GM23338 (cell line): ENCODE measurements at regions not wholly inside any gene's neighbourhood (a gene's known extent, or its start where the extent isn't known, plus 50 kb on each side); places are given as distances from the start of the nearest gene placed in this dataset.

ENCODE experiments used
- CREB1 ChIP-seq: fragments of 250-450 bp; sonication (Bioruptor Pico); IDR thresholded peaks from 2 replicates; pipeline ENCODE4 v1.5.0; 2020; ENCODE audit warnings: low read depth, mild to moderate bottlenecking, moderate library complexity
- EZH2 ChIP-seq: fragments of 200-600 bp; sonication (generic); IDR thresholded peaks from one replicate; pipeline ENCODE4 v1.8.0; 2017; ENCODE audit warnings: antibody characterized with exemption, mild to moderate bottlenecking, low read depth; ENCODE audit not compliant: unreplicated experiment
- EZH2phosphoT487 ChIP-seq: fragments of 200-600 bp; sonication (generic); IDR thresholded peaks from one replicate; pipeline ENCODE4 v1.8.1; 2018; ENCODE audit warnings: antibody characterized with exemption; ENCODE audit not compliant: unreplicated experiment
- POLR2AphosphoS5 ChIP-seq: IDR thresholded peaks from 2 replicates; pipeline ENCODE4 v1.6.1; 2016; ENCODE audit warnings: antibody characterized with exemption, low read depth
- TF ChIP-seq, protein P1 (sequence below), 2 experiments: fragments of 200-600 bp in 1 of 2; sonication (generic) in 1 of 2; conservative IDR thresholded peaks; 2 replicates each; pipeline versions ENCODE4 v1.5.1 to v1.6.1; 2016 to 2017; ENCODE audit warnings: antibody characterized with exemption in 2 of 2, low read depth in 2 of 2, mild to moderate bottlenecking in 2 of 2, moderate library complexity in 1 of 2

DNA sequence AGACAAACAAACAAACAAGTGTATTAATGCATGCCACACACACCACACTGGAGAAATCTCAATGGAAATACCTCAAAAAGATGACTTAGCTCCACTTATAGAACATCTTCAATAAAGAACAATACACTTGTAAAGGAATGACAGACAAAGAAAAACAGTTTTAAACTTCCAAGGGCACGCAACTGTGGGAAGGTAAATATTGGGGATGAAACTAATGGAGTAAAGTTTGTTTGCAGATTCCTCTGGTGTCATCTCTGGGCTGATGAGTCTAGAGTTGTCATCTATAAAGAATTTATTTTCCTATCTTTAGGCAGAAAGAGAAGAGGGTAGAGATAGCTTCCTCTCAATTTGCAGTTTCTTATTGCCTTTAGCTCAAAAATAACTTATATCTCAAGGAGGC, 144.0 kb upstream of the ZC3H15 start:
- TF ChIP-seq, protein P1, sequence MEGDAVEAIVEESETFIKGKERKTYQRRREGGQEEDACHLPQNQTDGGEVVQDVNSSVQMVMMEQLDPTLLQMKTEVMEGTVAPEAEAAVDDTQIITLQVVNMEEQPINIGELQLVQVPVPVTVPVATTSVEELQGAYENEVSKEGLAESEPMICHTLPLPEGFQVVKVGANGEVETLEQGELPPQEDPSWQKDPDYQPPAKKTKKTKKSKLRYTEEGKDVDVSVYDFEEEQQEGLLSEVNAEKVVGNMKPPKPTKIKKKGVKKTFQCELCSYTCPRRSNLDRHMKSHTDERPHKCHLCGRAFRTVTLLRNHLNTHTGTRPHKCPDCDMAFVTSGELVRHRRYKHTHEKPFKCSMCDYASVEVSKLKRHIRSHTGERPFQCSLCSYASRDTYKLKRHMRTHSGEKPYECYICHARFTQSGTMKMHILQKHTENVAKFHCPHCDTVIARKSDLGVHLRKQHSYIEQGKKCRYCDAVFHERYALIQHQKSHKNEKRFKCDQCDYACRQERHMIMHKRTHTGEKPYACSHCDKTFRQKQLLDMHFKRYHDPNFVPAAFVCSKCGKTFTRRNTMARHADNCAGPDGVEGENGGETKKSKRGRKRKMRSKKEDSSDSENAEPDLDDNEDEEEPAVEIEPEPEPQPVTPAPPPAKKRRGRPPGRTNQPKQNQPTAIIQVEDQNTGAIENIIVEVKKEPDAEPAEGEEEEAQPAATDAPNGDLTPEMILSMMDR (conservative IDR thresholded peaks at IDR 0.05; ENCODE audit: low read depth in 2 of 2), result no peak
- TF ChIP-seq POLR2AphosphoS5 (no peak), CREB1 (CRISPR knock-in tag) (no peak), EZH2 (no peak), EZH2phosphoT487 (no peak)
